DOHH2 (cell line): ENCODE measurements at regions not wholly inside any gene's neighbourhood (a gene's known extent, or its start where the extent isn't known, plus 50 kb on each side); places are given as distances from the start of the nearest gene placed in this dataset.

Experiments used
- H3F3A ChIP-seq: fragments of 200-600 bp; sonication (generic), shearing (Covaris generic); 2 replicates; pipeline ENCODE4 v1.6.0; 2016; ENCODE audit warnings: antibody characterized with exemption, mild to moderate bottlenecking; ENCODE audit not compliant: control insufficient read depth, insufficient read depth
- H3K27ac ChIP-seq: fragments of 200-600 bp; sonication (generic); 2 replicates; pipeline ENCODE4 v1.5.1; 2014; ENCODE audit warnings: low read depth, mild to moderate bottlenecking, low read length, moderate library complexity
- H3K27me3 ChIP-seq: fragments of 200-600 bp; sonication (generic); 2 replicates; pipeline ENCODE4 v1.6.1; 2014; ENCODE audit warnings: mild to moderate bottlenecking, low read length, mixed read lengths; ENCODE audit not compliant: control insufficient read depth
- H3K36me3 ChIP-seq: fragments of 200-600 bp; sonication (generic); 2 replicates; pipeline ENCODE4 v1.6.1; 2014; ENCODE audit warnings: mild to moderate bottlenecking, low read length, moderate library complexity, mixed read lengths; ENCODE audit not compliant: control insufficient read depth
- H3K4me1 ChIP-seq: fragments of 200-600 bp; sonication (generic); 2 replicates; pipeline ENCODE4 v1.6.1; 2014; ENCODE audit warnings: mild to moderate bottlenecking, low read length, mixed read lengths; ENCODE audit not compliant: control insufficient read depth
- H3K4me2 ChIP-seq: fragments of 200-600 bp; sonication (generic); 2 replicates; pipeline ENCODE4 v1.6.0; 2014; ENCODE audit warnings: mild to moderate bottlenecking, low read length, moderate library complexity
- H3K4me3 ChIP-seq: fragments of 200-600 bp; sonication (generic); 2 replicates; pipeline ENCODE4 v1.5.1; 2014; ENCODE audit warnings: mild to moderate bottlenecking, low read length, mixed read lengths
- H3K79me2 ChIP-seq: fragments of 200-600 bp; sonication (generic); 2 replicates; pipeline ENCODE4 v1.6.1; 2014; ENCODE audit warnings: mild to moderate bottlenecking, low read length, mixed read lengths; ENCODE audit not compliant: control insufficient read depth
- H3K9me2 ChIP-seq: fragments of 200-600 bp; sonication (generic); replicated peaks from 2 replicates; pipeline ENCODE4 v1.6.1; 2014; ENCODE audit warnings: mild to moderate bottlenecking, low read length, mixed read lengths; ENCODE audit not compliant: control insufficient read depth
- H3K9me3 ChIP-seq: fragments of 200-600 bp; sonication (generic); 2 replicates; pipeline ENCODE4 v1.6.1; 2014; ENCODE audit warnings: antibody characterized with exemption, low read length, mixed read lengths; ENCODE audit not compliant: control insufficient read depth, insufficient read depth
- H4K20me1 ChIP-seq: fragments of 200-600 bp; sonication (generic); 2 replicates; pipeline ENCODE4 v1.6.0; 2014; ENCODE audit warnings: low read depth, mild to moderate bottlenecking, antibody characterized with exemption, low read length, moderate library complexity; ENCODE audit not compliant: control insufficient read depth, insufficient read depth
- EZH2phosphoT487 ChIP-seq: fragments of 200-600 bp; sonication (generic); IDR thresholded peaks from 2 replicates; pipeline ENCODE4 v1.6.1; 2017; ENCODE audit warnings: borderline replicate concordance, mild to moderate bottlenecking, antibody characterized with exemption, low read length, moderate library complexity, mixed read lengths
- TF ChIP-seq, protein P1 (sequence below): fragments of 200-600 bp; sonication (generic); IDR thresholded peaks from one replicate; pipeline ENCODE4 v1.5.1; 2014; ENCODE audit warnings: antibody characterized with exemption, mild to moderate bottlenecking, low read depth, low read length; ENCODE audit not compliant: poor library complexity, severe bottlenecking

DNA sequence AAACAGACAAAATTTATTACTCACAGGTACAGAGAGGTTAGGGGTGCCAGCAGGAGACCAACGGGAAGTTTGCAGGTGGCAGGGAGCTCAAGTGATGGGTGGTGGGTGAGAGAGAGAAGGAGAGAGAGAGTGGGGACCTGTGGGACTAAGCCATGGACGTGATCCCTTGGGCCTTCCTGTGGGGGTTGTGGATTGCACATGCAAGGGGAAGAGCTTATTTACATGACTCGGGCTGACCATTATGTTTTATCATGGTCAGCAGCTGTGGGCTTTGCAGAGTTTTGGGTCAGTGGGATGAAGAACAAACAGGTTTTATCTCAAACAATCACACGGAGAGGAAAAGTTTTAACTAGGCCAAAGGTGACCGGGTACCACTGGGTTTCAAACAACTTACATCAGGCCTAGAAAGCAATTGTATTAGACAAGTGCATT is 156.2 kb upstream of the EXOC2 start:
- Histone ChIP-seq H3K9me3 (no peaks in the 10 kb centered on the region), H3K4me3 (no peak overlapping the region)

DNA sequence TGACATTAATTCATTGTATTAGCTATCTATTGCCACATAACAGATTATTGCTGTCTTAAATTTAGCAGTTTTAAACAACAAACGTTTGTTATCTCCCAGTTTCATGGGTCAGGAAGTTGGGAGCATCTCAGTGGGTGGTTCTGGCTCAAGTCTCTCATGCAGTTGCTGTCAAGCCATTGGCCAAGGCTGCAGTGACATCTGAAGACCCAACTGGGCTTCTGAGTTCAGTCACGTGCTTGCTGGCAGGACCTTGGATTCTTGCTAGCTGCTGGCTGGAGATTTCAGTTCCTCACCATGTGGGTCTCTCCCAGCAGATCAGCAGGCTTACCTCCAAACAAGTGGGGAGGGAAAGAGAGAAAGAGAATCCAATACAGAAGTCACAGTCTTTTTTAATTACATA is 152.6 kb upstream of the EXOC2 start:
- Histone ChIP-seq H3F3A (no peaks in the 10 kb centered on the region), H3K9me3 (no peaks in the 10 kb centered on the region), H3K9me2 (no peaks in the 10 kb centered on the region), H3K36me3 (no peaks in the 10 kb centered on the region), H3K4me3 (no peak overlapping the region), H3K4me2 (no peak overlapping the region), H3K27me3 (no peaks in the 10 kb centered on the region), H3K4me1 (no peaks in the 10 kb centered on the region), H3K27ac (no peak overlapping the region), H3K79me2 (no peaks in the 10 kb centered on the region), H4K20me1 (no peaks in the 10 kb centered on the region)
- no peak for TF ChIP-seq EZH2phosphoT487
- TF ChIP-seq, protein P1, sequence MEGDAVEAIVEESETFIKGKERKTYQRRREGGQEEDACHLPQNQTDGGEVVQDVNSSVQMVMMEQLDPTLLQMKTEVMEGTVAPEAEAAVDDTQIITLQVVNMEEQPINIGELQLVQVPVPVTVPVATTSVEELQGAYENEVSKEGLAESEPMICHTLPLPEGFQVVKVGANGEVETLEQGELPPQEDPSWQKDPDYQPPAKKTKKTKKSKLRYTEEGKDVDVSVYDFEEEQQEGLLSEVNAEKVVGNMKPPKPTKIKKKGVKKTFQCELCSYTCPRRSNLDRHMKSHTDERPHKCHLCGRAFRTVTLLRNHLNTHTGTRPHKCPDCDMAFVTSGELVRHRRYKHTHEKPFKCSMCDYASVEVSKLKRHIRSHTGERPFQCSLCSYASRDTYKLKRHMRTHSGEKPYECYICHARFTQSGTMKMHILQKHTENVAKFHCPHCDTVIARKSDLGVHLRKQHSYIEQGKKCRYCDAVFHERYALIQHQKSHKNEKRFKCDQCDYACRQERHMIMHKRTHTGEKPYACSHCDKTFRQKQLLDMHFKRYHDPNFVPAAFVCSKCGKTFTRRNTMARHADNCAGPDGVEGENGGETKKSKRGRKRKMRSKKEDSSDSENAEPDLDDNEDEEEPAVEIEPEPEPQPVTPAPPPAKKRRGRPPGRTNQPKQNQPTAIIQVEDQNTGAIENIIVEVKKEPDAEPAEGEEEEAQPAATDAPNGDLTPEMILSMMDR: no peak

More for the DNA sequence above, 156.2 kb upstream of the EXOC2 start:
- Histone ChIP-seq H3K27ac (no peak overlapping the region), H3K9me2 (no peaks in the 10 kb centered on the region), H3K36me3 (no peaks in the 10 kb centered on the region), H4K20me1 (no peaks in the 10 kb centered on the region), H3K4me2 (no peak overlapping the region), H3K79me2 (no peaks in the 10 kb centered on the region), H3F3A (no peaks in the 10 kb centered on the region), H3K4me1 (no peaks in the 10 kb centered on the region), H3K27me3 (no peaks in the 10 kb centered on the region)
- TF ChIP-seq EZH2phosphoT487: no peak
- TF ChIP-seq, protein P1: no peak

DNA sequence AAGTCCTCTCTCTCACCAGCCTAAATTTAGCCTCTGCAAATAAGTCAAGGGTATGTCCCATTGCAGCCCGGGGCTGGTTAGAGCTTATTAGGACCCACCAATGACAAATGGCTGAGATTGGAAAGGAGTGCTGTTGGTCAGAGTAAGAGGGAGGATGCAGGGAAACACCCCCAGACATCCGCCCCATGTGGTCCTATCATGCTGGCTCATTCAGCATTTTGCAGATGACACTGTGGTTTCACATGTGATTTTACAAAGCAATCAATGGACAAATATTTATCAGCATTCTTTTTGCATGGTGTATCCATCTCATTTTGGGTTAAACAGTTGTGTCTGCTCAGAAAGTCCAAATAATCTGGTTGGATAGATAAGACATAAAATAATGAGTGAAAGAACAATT is 152.2 kb upstream of the EXOC2 start:
- Histone ChIP-seq H3K4me2 (no peak overlapping the region), H4K20me1 (no peaks in the 10 kb centered on the region), H3K79me2 (no peaks in the 10 kb centered on the region), H3K9me2 (no peaks in the 10 kb centered on the region), H3K4me1 (no peaks in the 10 kb centered on the region), H3K36me3 (no peaks in the 10 kb centered on the region), H3K9me3 (no peaks in the 10 kb centered on the region), H3K27me3 (no peaks in the 10 kb centered on the region), H3F3A (no peaks in the 10 kb centered on the region), H3K27ac (no peak overlapping the region), H3K4me3 (no peak overlapping the region)
- TF ChIP-seq, protein P1: no peak
- TF ChIP-seq EZH2phosphoT487: no peak

DNA sequence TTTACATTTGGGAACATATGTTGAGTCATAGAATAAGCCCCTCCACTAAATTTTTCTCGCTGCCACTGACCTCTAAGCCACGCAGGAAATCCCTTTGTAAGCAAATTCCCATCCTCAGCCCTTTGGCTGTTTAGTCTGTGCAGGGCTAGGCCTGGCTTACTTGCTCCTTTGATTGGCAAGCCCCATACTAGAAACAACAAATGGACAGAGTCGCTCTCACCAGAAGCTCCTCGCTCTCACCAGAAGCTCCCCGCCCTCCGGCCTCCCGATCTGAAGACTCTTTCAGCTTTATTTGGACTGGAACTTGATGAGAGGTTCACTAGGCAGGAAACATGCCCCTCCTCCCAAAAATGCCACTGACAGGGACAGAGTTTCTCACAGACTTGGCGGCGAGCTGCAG is 149.2 kb upstream of the EXOC2 start:
- Histone ChIP-seq H3K9me3 (no peaks in the 10 kb centered on the region), H3K27me3 (no peaks in the 10 kb centered on the region), H3K27ac (no peak overlapping the region), H3K4me1 (no peaks in the 10 kb centered on the region), H3K36me3 (no peaks in the 10 kb centered on the region), H3F3A (no peaks in the 10 kb centered on the region), H3K79me2 (no peaks in the 10 kb centered on the region), H3K4me2 (no peak overlapping the region), H4K20me1 (no peaks in the 10 kb centered on the region), H3K9me2 (no peaks in the 10 kb centered on the region), H3K4me3 (no peak overlapping the region)
- TF ChIP-seq, protein P1: no peak
- TF ChIP-seq EZH2phosphoT487: no peak
